ENCODE measurements at regions not wholly inside any gene's neighbourhood (a gene's known extent, or its start where the extent isn't known, plus 50 kb on each side); places are given as distances from the start of the nearest gene placed in this dataset.
"Not testable (repeated sequence)": the region's sequence is repeated elsewhere in the genome, so short reads cannot be mapped to it uniquely, and the experiment has no call there.

- not testable (repeated sequence) for H3K4ac ChIP-seq (ENCODE audit: low read depth, low read length); H4K8ac ChIP-seq (replicated peaks; ENCODE audit: insufficient read length, low read depth, low read length); H3K9me3 ChIP-seq (ENCODE audit: control insufficient read depth, low read depth, low read length); H2BK5ac ChIP-seq (ENCODE audit: insufficient read length, low read length); H3K9ac ChIP-seq (ENCODE audit: extremely low read depth, insufficient read length, low read length); H2AK5ac ChIP-seq (ENCODE audit: insufficient read length, low read length); H4K5ac ChIP-seq (ENCODE audit: insufficient read length, low read depth, low read length); H3K4me1 ChIP-seq (ENCODE audit: insufficient read depth, low read length); H3K18ac ChIP-seq (ENCODE audit: insufficient read length, low read depth, low read length); H4K91ac ChIP-seq (ENCODE audit: insufficient read length, low read depth, low read length); H3K4me2 ChIP-seq (ENCODE audit: insufficient read depth, insufficient read length, low read length); H3K79me2 ChIP-seq (ENCODE audit: insufficient read depth, low read length); H3K23me2 ChIP-seq (ENCODE audit: insufficient read length, low read depth, low read length, poor library complexity, severe bottlenecking); H3K9me3 Mint-ChIP-seq; H2BK15ac ChIP-seq (ENCODE audit: low read depth, low read length); H2BK12ac ChIP-seq (ENCODE audit: insufficient read length, low read depth, low read length); H2BK20ac ChIP-seq (ENCODE audit: low read depth, low read length, poor library complexity, severe bottlenecking); H4K20me1 ChIP-seq (ENCODE audit: control insufficient read depth, insufficient read depth, insufficient read length); H3K27me3 ChIP-seq (ENCODE audit: insufficient read depth, low read length); H3K56ac ChIP-seq (ENCODE audit: insufficient read length, low read depth, low read length); H3K27ac ChIP-seq (ENCODE audit: insufficient read length, low read depth, low read length); H3K27ac Mint-ChIP-seq; H3K14ac ChIP-seq (ENCODE audit: insufficient read depth, low read length); H3K4me1 Mint-ChIP-seq; H3T11ph ChIP-seq (ENCODE audit: low read length); H3K23ac ChIP-seq (ENCODE audit: insufficient read length, low read depth, low read length); H3K79me1 ChIP-seq (ENCODE audit: insufficient read depth, low read depth, low read length, poor library complexity, severe bottlenecking); H3K4me3 Mint-ChIP-seq; DNase-seq; H3K36me3 Mint-ChIP-seq (ENCODE audit: insufficient read depth in 1 of 3, low read depth in 3 of 3); H2BK120ac ChIP-seq (ENCODE audit: low read depth, low read length, poor library complexity, severe bottlenecking); H2AFZ ChIP-seq (ENCODE audit: low read length)
- no CpG with 5 or more reads among the region's 4 CpGs for WGBS (ENCODE audit: extremely low coverage, insufficient read length, low lambda C conversion rate)
- peaks cover 21% of the 10 kb centered on the region for H3K27me3 Mint-ChIP-seq (ENCODE audit: low read depth)
Measured at GRCh38 chr3:16023881-16024280, 150.6 kb upstream of the GALNT15 start.
